NCI-H2227 (cell line): ENCODE measurements at regions not wholly inside any gene's neighbourhood (a gene's known extent, or its start where the extent isn't known, plus 50 kb on each side); places are given as distances from the start of the nearest gene placed in this dataset.
A peak's percentile ranks its signal among the peaks of the same experiment; 100 is the strongest.

Experiments used
- DNase-seq: peaks from one replicate; lab custom pipeline; 2025; ENCODE audit not compliant: unreplicated experiment; lab: John Stamatoyannopoulos, UW

GRCh38 chr14:31993521-31993951 lies 83.6 kb upstream of the ARHGAP5 start:
- DNase-seq, result no peak

GRCh38 chr14:31994391-31995033 lies 82.6 kb upstream of the ARHGAP5 start:
- no peak for DNase-seq

GRCh38 chr14:32003585-32003984 lies 73.5 kb upstream of the ARHGAP5 start:
- DNase-seq, result no peak

- DNase-seq, result no peak
These were observed 72.8 kb upstream of the ARHGAP5 start for GRCh38 chr14:32004300-32004699.

GRCh38 chr14:32005628-32006027 lies 71.5 kb upstream of the ARHGAP5 start:
- DNase-seq, result no peak

GRCh38 chr14:32006263-32007110 lies 70.6 kb upstream of the ARHGAP5 start:
- DNase-seq, result no peak

- no peak for DNase-seq
These were observed 69.2 kb upstream of the ARHGAP5 start for GRCh38 chr14:32007755-32008362.

- DNase-seq, result no peak
These were observed 68.4 kb upstream of the ARHGAP5 start for GRCh38 chr14:32008602-32009193.

GRCh38 chr14:32009221-32009975 lies 67.7 kb upstream of the ARHGAP5 start:
- no peak for DNase-seq

GRCh38 chr14:32009976-32010581 lies 67.0 kb upstream of the ARHGAP5 start:
- DNase-seq, result no peak

GRCh38 chr14:32010604-32011125 lies 66.4 kb upstream of the ARHGAP5 start:
- no peak for DNase-seq

GRCh38 chr14:32011225-32011624 lies 65.9 kb upstream of the ARHGAP5 start:
- DNase-seq, result no peak

- DNase-seq, result no peak
These were observed 65.0 kb upstream of the ARHGAP5 start for GRCh38 chr14:32012062-32012461.

- no peak for DNase-seq
These were observed 64.5 kb upstream of the ARHGAP5 start for GRCh38 chr14:32012571-32012970.

GRCh38 chr14:32013083-32013482 lies 64.0 kb upstream of the ARHGAP5 start:
- DNase-seq, result no peak

- DNase-seq, result peak; percentile 50
These were observed 63.0 kb upstream of the ARHGAP5 start for GRCh38 chr14:32014057-32014456.

GRCh38 chr14:32014498-32014897 lies 62.6 kb upstream of the ARHGAP5 start:
- no peak for DNase-seq

- no peak for DNase-seq
These were observed 61.9 kb upstream of the ARHGAP5 start for GRCh38 chr14:32015166-32015565.

GRCh38 chr14:32017587-32017986 lies 59.5 kb upstream of the ARHGAP5 start:
- DNase-seq, result no peak

GRCh38 chr14:32018391-32019092 lies 58.6 kb upstream of the ARHGAP5 start:
- no peak for DNase-seq
